NCI-H1417 (cell line): ENCODE measurements at regions not wholly inside any gene's neighbourhood (a gene's known extent, or its start where the extent isn't known, plus 50 kb on each side); places are given as distances from the start of the nearest gene placed in this dataset.

Experiments
- DNase-seq, 3 experiments: peaks; one replicate each; lab custom pipeline; 2025; lab: John Stamatoyannopoulos, UW

DNA sequence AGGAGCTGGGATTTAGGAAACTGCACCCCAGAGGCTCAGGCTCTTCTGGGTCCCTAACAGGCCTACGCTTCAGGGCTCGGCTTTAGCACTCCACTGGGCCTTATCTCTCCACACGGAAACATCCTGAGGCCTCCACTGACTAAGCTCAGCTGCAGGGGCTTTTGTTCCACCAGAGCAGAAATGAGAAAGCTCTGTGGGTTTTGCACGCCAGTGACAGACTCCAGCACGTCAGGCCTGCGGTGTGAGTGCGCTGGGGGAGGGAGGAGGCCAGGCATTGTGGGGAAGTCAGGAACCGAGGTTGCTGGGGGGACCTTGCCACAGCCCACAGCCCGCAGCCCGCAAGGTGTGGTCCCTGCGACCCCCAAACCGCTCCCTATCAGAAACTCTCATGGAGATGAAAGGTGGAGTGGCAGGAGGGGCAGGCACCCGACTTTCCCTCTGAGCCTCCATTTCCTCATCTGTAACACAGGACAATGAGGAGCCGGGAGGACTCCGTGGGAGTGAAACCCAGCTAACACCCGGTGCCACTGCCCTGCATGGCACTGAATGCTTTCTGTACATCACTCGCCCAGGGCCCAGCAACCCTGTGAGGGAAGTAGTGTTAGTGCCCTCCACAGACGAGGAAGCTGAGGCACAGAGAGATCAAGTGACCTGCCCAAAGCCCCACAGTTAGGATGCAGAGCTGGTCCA lies 106.5 kb downstream of the TPRA1 start:
- no peak for DNase-seq

DNA sequence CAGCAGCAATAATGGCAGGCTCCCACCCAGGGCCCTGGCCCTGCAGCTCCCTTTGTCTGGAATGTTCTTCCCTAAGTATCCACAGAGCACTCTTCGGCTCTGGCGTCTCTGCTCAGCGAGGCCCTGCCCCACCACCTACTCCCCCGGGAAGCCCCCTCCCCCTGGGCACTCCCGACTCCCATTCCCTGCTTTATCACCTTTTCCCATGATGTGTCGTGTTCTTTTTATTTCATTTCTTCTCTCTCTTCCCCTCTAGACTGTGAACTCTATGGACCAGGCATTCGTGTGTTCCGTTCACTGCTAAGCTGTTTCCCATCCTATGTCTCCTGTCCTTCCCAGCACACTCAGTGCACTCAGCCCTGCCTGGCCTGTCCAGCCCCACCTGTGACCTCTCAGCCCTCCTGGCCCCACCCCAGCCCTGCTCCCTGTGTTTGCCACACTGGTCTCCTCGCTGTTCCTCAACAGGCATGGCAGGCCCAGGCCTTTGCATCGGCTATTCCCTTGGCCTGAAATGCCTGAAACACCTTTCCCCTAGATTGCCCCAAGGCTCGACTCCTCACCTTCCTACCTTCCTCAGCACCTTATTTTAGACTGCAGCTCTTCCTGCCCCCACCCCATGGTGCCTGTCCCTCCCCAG lies 107.4 kb downstream of the TPRA1 start:
- no peak for DNase-seq

DNA sequence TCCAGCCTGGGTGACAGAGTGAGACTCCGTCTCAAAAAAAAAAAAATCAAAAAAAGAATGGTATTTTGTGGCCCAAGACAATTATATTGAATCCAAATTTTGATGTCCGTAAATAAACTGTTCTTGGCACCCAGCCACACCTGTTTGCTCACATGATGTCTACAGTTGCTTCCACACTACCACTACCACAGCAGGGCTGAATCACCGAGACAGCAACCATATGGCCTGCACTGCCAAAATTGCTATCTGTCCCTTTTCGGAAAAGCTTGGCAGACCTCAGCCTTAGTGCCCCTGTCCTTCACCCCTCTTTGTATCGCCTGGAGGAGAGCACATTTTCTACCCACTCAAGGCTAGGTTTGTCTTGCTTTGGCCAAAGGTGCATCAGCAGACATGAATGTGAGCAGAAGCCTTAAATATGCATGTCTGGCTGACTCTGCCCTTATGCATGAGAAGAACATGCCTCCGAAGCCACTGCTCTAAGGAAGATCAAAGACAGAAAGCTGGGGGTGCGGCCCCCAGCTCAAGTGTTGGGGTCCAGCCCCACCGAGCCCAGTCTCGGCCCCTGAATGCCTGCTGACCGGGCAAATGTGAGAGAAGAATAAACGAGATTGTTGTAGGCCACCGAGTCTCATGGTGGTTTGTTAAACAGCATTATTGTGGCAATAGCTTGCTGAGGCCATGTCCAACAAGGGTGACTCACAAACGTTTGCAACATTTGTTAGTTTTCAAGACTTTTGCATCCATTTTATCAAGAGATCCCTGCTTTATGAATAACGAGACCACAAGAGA lies 108.1 kb downstream of the TPRA1 start:
- DNase-seq: no peak

DNA sequence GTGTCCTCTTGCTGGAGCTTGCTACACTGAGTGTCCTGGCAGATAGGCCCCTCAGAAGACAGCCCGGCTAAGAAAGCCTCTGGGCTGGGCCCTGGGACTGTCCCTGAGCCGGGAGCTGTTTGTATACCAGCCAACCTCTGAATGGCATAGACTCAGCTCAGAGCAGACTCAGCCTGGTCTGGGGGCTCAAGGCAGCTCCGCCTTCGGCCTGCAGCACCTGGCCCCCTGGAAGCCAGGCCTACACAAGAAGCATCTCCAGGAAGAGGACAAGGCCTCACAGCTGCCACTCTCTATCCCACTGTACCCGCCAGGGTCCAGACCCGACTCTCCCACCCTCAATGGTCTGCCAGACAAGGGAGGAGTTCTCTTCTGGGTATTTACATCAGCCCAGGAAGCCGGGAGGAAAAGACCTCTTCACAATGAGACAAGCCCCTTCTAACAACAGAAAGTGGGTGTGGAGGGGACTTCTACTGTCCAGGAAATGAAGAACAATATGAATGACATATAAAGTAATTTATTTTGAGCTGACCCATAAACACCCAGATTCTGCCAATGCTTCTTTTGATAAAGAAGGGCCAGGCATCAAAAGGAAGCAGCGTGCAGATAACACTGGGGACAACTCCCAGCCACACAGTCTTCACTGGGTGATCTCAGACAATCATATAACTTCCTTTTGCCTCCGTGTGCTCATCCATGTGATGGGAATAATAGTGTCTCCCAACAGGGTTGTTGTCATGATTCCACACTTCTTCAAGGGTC lies 110.2 kb downstream of the TPRA1 start:
- no peak for DNase-seq

DNA sequence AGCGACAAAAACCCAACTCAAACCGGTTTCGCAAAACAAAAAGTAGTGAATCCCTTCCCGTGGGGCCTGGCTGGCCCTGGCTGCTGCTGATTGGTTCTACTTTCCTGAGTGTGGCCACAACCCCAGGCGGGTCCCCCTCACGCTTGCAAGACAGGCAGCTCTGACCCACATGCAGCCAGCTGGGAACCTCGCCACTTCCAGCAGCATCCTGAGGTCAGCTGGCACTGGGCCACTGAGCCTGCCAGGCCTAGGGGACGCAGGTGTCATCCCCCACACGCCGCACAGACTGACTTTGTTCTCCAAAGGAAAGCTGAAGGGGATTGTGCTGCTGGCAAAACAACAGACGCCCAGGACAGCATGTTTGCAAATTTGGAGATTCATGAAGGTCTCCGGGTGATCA lies 111.1 kb downstream of the TPRA1 start:
- DNase-seq: peak in 1 of 3 experiments; percentile 69

DNA sequence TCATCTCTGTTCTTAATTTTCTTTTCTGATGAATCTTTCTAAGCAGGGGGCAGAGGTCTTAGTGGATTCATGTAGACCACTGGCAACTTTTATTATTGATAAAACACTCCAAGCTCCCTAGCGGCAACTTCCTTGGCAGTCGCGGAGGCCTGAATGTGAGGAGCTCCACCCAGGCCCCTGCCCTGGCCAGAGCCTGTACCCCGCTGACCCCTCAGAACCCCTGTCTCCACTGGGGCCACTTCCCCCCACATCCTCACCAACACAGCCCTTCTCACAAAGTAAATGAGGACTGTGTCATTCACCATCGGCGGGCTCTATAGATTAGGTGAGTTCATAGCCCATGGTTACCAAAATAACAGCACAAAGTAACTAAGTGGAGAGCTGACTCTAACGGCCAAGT lies 111.6 kb downstream of the TPRA1 start:
- DNase-seq: no peak

DNA sequence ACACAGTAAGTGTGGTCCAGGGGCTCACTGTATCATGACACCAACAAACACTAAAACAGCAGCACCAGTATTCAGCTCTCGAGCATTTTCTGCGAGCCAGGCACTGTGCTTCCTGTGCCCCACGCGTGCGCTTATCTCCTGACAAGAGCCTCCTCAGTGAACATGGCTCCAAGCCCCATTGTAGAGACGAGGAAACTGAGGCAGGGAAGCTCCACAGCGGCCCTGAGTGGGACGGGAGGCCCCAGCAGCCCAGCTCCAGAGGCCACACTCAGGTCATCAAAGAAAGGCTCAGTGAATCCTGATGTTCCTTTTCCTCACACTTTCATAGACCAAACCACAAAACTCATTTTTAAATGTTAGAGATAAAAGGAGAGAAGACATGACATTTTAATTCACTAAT lies 113.1 kb downstream of the TPRA1 start:
- no peak for DNase-seq

DNA sequence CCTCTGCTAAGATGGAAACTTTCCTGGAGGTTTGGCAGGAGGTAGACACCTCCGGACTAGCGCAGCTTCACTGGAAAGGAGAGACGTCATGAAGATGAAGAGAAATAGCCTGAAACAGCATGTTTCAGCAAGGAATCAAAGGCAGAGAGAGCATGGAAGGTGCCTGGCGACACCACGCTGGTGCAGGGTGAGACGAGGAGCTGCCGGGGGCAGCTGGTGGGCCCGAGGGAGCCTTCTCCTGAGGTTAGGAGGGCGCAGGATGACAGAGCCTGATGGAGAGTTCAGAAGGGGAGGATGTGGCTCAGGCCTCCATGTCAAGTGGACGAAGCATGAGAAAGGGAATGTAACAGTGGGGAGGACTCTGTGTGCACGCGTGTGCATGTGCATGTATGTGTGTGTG lies 113.6 kb downstream of the TPRA1 start:
- no peak for DNase-seq

DNA sequence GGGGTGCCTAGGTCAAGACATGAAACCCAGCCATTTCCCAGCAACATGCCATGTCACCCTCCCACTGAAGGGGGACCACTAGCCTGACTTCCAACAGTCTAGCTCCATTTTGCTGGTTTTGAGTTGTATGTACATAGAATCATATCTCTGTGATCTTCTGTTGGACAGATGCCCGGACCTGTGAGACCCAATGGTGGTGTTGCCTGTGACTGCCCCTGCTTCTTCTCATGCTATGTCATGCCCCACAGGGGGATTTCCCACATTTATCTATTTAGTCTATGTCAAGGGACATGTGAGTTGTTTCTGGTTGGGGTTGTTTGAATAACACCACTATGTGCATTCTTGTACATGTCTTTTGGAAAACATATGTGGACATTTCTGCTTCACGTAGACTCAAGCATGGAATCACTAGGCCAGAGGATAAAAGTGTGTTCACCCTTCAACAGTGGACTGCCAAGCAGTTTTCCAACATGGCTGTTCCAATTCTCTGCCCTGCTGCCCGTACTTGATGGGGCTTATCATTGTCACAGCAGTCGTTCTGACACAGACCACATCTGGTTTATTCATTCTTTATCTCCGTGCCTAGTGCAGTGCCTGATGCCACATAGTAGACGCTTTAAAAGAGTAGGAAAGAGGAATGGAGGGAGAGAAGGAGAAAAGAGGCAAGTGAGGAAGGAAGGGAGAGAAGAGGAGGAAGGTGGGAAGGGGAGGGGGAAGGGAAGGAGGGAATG lies 114.4 kb downstream of the TPRA1 start:
- DNase-seq: no peak

DNA sequence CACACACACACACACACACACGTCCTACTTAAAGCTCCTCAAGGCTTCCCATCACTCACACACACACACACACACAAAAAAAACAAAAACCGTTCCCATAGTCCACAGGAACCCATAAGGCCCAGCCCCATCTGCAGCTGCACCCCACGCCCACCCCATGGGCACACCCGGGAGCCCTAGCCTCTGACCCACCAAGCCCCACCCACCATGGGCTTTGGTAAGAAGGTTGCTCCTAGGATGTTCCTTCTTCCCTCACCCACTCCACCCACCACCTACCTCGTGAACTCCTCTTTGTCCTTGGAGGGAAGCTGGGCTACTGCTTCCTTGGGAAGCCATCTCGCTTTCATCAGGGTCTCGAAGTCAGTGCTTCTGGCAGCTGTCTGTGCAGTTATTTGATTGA lies 115.1 kb downstream of the TPRA1 start:
- no peak for DNase-seq

DNA sequence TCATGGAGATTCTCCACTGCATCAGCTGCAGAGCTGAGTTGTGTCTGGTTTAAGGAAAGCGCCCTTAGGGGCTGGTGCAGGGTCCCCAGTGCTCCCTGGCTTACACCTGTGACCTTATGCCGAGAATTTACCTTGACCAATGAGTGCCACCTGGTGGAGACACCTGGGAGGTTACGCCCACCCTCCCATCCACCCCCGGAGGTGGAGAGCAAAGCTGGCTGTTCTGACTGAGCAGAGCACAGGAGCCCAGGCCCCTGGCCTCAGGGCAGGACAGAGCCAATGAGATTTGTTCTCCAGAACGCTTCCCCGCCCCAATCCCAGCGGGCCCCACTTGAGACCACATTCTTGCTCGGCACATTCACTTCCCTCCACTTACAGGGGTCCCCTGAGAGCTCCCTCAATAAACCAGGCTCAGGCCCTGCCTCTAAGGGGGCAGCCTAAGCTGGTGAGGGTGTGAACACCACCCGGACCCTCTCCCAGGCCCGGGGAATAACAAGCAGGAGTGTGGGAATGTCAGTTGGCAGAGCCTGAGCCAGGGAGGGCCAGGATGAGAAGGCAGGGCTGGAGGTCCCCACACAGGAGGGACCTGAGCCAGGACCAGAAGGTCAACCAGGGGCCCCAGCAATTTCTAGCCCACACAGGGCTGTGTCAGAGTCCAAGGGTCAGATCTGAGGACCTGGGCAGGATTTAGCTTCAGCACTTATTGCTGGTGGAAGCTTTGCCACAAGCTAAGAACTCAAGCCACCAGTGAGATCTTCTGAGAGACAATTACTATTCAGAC lies 117.1 kb downstream of the TPRA1 start:
- DNase-seq: peak; percentile 67 to 87 (median 71)

DNA sequence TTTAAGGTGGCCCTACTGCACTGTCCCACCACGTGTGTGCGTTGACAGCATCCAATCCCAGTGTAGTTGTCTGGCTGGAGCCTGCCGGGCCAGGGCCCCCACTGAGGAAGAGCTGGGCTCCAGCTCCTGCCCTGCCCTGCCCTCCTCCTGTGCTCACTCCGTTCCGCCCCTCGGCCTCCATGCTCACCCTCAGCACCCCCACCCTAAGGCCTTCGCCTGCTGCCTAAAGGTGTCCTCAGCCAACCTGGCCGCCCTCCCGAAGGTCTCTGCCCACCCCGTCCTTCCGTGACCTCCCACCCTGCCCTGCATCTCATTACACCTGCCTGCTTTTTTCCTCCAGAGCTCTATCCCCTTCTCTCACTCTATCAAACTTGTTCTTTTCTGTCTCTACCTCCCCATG lies 118.0 kb downstream of the TPRA1 start:
- DNase-seq: no peak

DNA sequence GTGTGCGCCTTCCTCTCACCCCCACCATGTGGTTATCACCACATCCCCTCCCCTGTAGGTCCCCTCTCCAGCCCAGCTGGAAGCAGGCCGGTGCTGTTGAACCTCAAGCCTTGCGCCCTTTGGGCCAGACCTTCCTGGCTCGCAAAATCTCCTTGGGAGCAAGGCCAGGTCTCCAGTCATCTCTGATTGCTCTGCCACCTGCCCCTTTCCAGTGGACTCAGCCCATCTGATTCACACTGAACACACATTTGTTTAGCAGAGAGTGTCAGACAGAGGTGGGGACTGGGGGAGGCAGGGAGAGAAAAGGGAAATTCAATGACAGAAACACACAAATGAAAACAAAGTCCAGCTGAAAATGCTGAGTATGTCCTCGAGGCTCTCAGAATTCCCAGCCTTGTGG lies 119.4 kb downstream of the TPRA1 start:
- DNase-seq: peak in 1 of 3 experiments; percentile 21

DNA sequence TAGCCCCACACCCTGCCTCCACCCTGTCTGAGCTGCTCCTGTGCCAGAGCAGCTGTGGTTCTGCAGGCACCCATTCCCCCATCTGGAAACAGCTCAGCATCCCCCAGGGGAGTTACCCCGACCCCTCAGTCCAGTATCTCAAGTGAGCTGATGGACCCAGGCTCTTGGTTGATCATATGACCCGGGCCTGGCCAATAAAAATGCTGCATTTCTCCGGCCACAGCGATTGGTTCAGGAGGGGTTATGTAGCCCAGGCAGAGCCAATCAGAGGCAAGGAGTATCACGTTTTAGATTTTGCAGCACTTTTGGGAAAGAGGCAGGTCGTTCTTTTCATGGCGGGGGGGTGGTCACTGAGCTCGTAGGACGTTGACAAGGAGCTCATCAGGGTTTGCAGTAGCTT lies 120.8 kb downstream of the TPRA1 start:
- DNase-seq: no peak

DNA sequence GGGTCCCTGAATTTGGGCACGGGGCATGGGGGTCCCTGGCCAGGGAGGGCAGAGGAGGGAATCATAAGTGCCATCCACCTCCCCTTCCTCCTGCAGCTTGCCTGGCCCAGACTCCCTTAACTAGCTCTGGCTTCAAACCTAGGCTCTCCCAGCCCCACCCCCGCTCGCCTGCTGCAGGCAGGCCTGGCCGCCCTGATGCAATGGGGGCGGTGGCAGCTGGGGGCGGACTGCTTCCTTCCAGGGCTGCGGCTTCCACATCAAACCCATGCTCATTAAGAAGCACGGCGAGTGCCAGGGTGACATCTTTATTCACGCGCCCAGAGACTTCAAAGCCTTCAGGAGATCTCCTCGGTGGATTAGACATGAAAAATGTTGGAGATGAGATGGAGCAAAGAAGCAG lies 123.1 kb downstream of the TPRA1 start:
- no peak for DNase-seq

DNA sequence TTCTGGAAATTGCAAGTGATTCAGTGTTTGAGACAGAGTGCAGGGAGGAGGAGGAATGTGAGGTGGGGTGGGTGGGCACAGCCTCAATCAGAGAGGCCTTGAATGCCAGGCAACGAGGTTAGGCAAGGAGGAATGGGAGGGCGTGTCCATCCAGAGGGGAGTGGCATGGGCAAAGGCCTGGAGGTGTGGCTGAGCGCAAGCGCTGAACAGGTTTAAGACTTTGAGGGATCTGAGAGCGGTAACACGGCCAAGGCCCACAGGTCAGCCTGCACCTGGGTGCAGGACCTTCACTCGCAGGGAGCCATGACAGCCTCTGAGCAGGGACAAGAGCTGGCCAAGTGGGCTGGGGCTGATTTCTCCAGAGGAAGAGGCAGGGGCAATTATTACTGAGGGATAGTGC lies 125.9 kb downstream of the TPRA1 start:
- DNase-seq: no peak

DNA sequence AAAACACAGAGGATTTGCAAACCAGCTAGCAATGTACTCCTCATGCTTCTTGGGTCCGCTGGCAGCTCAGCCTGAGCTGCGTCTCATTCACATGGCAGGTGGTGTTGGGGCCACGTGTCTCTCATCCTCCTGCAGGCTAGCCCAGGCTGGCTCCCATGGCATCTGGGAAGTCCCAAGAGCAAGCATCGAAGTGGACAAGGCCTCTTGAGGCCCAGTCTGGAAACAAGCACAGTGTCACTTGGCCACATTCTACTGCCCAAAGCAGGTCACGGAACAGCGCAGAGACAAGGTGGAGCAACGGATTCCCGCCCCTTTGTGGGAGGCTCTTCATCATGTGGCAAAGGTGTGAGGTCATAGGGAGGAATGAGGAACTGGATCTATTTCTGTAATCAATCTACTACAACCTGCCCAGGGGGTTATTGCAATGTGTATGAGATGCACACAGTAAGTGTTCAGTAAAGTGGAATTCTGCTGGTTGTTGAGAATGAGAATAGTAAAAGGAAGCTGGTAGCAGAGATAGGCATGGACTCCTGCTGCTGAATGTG lies 128.3 kb downstream of the TPRA1 start:
- no peak for DNase-seq

DNA sequence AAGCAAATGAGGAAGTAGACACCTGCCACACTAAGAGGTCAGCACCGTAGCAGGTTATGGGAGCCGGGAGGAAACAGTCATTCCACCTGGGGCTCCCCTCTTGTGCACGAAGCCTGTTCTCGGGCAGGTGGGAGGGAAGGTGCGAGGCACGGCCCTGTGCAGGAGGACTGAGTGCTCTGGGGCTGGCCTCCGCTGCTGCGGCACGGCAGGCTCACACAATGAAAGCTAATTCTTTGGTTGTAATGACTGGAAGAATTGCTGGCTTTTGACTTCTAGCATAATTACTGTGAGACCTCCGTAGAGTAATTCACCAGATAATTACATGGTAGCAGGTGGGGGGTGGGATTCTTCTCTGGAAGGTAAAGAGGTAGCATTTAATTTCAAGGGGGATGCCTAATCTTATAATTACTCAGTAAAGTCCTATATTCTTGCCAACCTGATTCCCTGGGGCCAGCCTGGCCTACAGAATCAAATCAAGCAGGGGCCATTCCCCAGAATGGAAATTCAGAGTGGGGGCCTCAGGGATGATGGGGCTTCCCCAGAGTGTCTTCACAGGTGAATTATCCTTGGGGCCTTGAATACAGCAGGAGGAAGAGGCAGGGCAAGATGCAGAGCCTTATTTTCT lies 129.1 kb downstream of the TPRA1 start:
- peak in 2 of 3 experiments; percentile 77 to 95 for DNase-seq

DNA sequence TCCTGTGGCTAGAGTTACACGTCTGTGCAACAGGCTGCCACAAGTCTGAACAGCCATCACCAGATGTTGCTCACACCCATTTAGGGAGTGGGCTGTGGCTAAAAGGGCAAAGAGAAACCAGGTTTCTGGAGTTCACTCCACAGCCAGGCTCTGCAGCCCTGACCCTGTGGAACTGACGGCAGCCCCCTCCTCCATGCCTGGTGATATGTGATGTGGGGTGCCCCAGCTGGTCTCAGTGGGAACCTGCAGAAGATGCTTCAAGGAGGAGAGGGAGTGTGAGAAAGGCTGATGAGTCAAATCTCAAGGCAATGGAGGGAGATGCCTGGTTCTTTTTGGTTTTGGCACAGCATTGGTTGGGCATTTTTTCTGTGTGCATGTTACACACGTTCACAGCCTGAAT lies 130.6 kb downstream of the TPRA1 start:
- DNase-seq: no peak
